ENCODE measurements at regions not wholly inside any gene's neighbourhood (a gene's known extent, or its start where the extent isn't known, plus 50 kb on each side); places are given as distances from the start of the nearest gene placed in this dataset.
"Not testable (repeated sequence)": the region's sequence is repeated elsewhere in the genome, so short reads cannot be mapped to it uniquely, and the experiment has no call there.

- TF ChIP-seq CTCF (IDR thresholded peaks at IDR 0.05) (no peak), POLR2A (IDR thresholded peaks at IDR 0.05) (no peak)
- H3K9me3 ChIP-seq: peaks cover 0 to 51% of the 10 kb centered on the region in 2 donors
- intact Hi-C loops (cut with DNase I; ENCODE audit: low total_unique reads): no loop called here
- H3K27ac ChIP-seq: no peak overlapping the region
- DNase-seq: no peak
- H3K36me3 ChIP-seq: no peaks in the 10 kb centered on the region
- H3K27me3 ChIP-seq: no peaks in the 10 kb centered on the region
- no peak overlapping the region for H3K4me3 ChIP-seq
- H3K4me1 ChIP-seq: no peaks in the 10 kb centered on the region
Observed at GRCh38 chr15:25093455-25094029, 138.8 kb downstream of the SNRPN start.

GRCh38 chr15:25094066-25094465 lies 139.3 kb downstream of the SNRPN start:
- intact Hi-C loops (cut with DNase I; ENCODE audit: low total_unique reads): no loop called here
- Histone ChIP-seq H3K27me3 (no peaks in the 10 kb centered on the region), H3K4me3 (no peak overlapping the region), H3K36me3 (no peaks in the 10 kb centered on the region), H3K27ac (no peak overlapping the region), H3K9me3 (peaks cover 0 to 49% of the 10 kb centered on the region in 2 donors), H3K4me1 (no peaks in the 10 kb centered on the region)
- no peak for DNase-seq
- TF ChIP-seq CTCF (IDR thresholded peaks at IDR 0.05) (no peak), POLR2A (IDR thresholded peaks at IDR 0.05) (no peak)

GRCh38 chr15:25094519-25094918 lies 139.7 kb downstream of the SNRPN start:
- no peak overlapping the region for H3K27ac ChIP-seq
- intact Hi-C loops (cut with DNase I; ENCODE audit: low total_unique reads): no loop called here
- H3K27me3 ChIP-seq: no peaks in the 10 kb centered on the region
- no peaks in the 10 kb centered on the region for H3K36me3 ChIP-seq
- DNase-seq: no peak
- H3K4me1 ChIP-seq: no peaks in the 10 kb centered on the region
- no peak for TF ChIP-seq POLR2A (IDR thresholded peaks at IDR 0.05)
- no peak for TF ChIP-seq CTCF (IDR thresholded peaks at IDR 0.05)
- H3K4me3 ChIP-seq: no peak overlapping the region
- H3K9me3 ChIP-seq: peaks cover 0 to 44% of the 10 kb centered on the region in 2 donors

- Histone ChIP-seq H3K27ac (no peak overlapping the region), H3K9me3 (peaks cover 0 to 38% of the 10 kb centered on the region in 2 donors), H3K36me3 (no peaks in the 10 kb centered on the region), H3K4me3 (no peak overlapping the region), H3K27me3 (no peaks in the 10 kb centered on the region), H3K4me1 (no peaks in the 10 kb centered on the region)
- TF ChIP-seq CTCF (IDR thresholded peaks at IDR 0.05) (no peak), POLR2A (IDR thresholded peaks at IDR 0.05) (no peak)
- intact Hi-C loops (cut with DNase I; ENCODE audit: low total_unique reads): no loop called here
- DNase-seq: no peak
Observed at GRCh38 chr15:25095179-25095578, 140.4 kb downstream of the SNRPN start.

- H3K9me3 ChIP-seq: peaks cover 0 to 35% of the 10 kb centered on the region in 2 donors
- H3K27ac ChIP-seq; H3K27me3 ChIP-seq; H3K4me1 ChIP-seq; intact Hi-C loops (cut with DNase I; ENCODE audit: low total_unique reads); H3K4me3 ChIP-seq; DNase-seq; H3K36me3 ChIP-seq: not testable (repeated sequence)
Observed at GRCh38 chr15:25099966-25100365, 145.2 kb downstream of the SNRPN start.

GRCh38 chr15:25106209-25106608 lies 151.4 kb downstream of the SNRPN start:
- Histone ChIP-seq H3K9me3 (peaks cover 0 to 21% of the 10 kb centered on the region in 2 donors), H3K4me3 (no peak overlapping the region), H3K36me3 (no peaks in the 10 kb centered on the region), H3K27me3 (no peaks in the 10 kb centered on the region), H3K4me1 (no peaks in the 10 kb centered on the region), H3K27ac (no peak overlapping the region)
- no peak for DNase-seq
- intact Hi-C loops (cut with DNase I; ENCODE audit: low total_unique reads): no loop called here
- TF ChIP-seq CTCF (IDR thresholded peaks at IDR 0.05): no peak
- no peak for TF ChIP-seq POLR2A (IDR thresholded peaks at IDR 0.05)

All from uterus (tissue), 3 donors.